KBM-7 (cell line): ENCODE measurements at regions not wholly inside any gene's neighbourhood (a gene's known extent, or its start where the extent isn't known, plus 50 kb on each side); places are given as distances from the start of the nearest gene placed in this dataset.

Experiments used
- DNase-seq: peaks from one replicate; pipeline ENCODE4 v3.0.0-alpha.2; 2015
- in situ Hi-C: fragments of 300-500 bp; cut with MboI; formaldehyde crosslinking; loops from 2 replicates; pipeline ENCODE4 v1.14.3; 2020; ENCODE audit warnings: low sequenced_read_pairs, low pct_unique_long_range_greater_than_20kb, mixed read lengths

GRCh38 chr7:118517275-118517674, 292.8 kb downstream of the ANKRD7 start:
- no peak for DNase-seq
- in situ Hi-C loops, result no loop called here

DNA sequence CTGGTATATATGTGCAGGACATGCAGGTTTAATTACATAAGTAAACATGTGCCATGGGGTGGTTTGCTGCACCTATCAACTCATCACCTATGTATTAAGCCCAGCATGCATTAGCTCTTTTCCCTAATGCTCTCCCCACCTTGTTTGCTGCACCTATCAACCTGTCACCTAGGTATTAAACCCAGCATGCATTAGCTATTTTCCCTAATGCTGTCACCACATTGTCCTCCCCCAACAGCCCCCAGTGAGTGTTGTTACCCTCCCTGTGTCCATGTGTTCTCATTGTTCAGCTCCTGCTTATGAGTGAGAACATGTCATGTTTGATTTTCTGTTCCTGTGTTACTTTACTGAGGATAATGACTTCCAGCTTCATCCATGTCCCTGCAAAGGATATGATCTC, 300.5 kb downstream of the ANKRD7 start:
- in situ Hi-C loops, result no loop called here
- no peak for DNase-seq

DNA sequence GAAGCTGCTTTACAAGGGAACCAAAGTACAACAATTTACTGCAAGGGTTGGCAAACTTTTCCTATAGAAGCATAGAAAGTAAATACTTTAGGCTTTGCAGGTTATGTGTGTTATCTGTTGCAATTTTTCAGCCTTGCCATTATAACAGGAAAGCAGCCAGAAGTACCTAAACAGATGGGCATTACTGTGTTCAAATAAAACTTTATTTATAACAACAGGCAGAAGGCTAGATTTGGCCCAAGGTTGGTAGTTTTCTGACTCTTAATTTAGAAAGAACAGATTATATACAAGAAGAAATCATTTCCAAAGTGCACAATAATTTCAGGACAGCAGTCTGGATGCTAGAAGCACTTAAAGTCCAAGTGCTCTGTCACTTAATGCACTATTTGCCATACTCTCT, 307.1 kb downstream of the ANKRD7 start:
- in situ Hi-C loops, result no loop called here
- no peak for DNase-seq

- no peak for DNase-seq
- in situ Hi-C loops, result no loop called here
Measured at GRCh38 chr7:118559207-118559606, 334.7 kb downstream of the ANKRD7 start.

DNA sequence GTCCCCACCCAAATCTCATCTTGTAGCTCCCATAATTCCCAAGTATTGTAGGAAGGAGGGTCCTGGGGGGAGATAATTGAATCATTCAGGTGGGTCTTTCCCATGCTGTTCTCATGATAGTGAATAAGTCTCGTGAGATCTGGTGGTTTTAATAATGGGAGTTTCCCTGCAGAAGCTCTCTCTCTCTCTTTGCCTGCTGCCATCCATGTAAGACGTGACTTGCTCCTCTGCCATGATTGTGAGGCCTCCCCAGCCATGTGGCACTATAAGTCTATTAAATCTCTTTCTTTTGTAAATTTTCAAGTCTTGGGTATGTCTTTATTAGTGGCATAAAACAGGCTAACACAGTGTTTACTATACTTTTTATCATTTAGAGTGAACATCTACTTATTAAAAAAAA, 338.8 kb downstream of the ANKRD7 start:
- in situ Hi-C loops, result no loop called here
- DNase-seq, result no peak

- no peak for DNase-seq
- in situ Hi-C loops, result no loop called here
Measured at GRCh38 chr7:118572604-118573003, 348.1 kb downstream of the ANKRD7 start.

GRCh38 chr7:118573085-118573484, 348.6 kb downstream of the ANKRD7 start:
- in situ Hi-C loops, result no loop called here
- DNase-seq, result no peak

- DNase-seq, result no peak
- in situ Hi-C loops, result no loop called here
Measured at GRCh38 chr7:118575393-118575948, 351.0 kb downstream of the ANKRD7 start.

GRCh38 chr7:118580743-118581382, 356.4 kb downstream of the ANKRD7 start:
- in situ Hi-C loops, result no loop called here
- DNase-seq, result no peak

- in situ Hi-C loops, result no loop called here
- DNase-seq, result no peak
Measured at GRCh38 chr7:118583641-118584040, 359.1 kb downstream of the ANKRD7 start.

GRCh38 chr7:118586248-118586647, 361.7 kb downstream of the ANKRD7 start:
- in situ Hi-C loops, result no loop called here
- no peak for DNase-seq

DNA sequence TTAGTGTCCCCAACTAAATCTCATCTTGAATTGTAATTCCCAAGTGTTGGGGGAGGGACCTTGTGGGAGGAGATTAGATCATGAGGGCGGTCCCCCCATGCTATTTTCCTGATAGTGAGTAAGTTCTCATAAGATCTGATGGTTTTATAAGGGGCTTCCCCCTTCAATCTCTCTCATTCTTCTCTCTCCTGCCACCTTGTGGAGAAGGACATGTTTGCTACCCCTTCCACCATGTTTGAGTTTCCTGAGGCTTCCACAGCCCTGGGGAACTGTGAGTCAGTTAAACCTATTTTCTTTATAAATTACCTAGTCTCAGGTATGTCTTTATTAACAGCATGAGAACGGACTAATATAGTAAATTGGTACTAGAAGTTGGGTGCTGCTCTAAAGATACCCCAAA, 365.6 kb downstream of the ANKRD7 start:
- in situ Hi-C loops, result no loop called here

DNA sequence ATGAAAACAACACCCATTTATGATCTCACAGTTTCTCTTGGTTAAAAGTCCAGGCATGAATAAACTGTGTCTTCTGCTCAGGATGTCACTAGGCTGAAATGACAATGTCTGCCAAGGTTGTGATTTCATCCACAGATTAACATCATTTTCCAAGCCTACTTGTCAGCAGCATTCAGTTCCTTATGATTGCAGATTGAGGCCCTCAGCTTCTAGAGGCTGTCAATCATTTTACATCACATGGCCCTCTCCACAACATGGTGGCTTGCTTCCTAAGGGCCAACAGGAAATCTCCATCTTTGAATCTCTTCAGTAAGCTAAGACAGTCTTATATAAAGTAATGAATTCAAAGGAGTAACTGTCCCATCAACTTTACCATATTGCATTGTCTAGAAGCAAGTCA, 377.6 kb downstream of the ANKRD7 start:
- in situ Hi-C loops, result no loop called here
- no peak for DNase-seq

More for the DNA sequence above, 365.6 kb downstream of the ANKRD7 start:
- DNase-seq, result peak; percentile 39

GRCh38 chr7:118606602-118607001, 382.1 kb downstream of the ANKRD7 start:
- no peak for DNase-seq
- in situ Hi-C loops, result no loop called here

GRCh38 chr7:118609207-118609606, 384.7 kb downstream of the ANKRD7 start:
- no peak for DNase-seq
- in situ Hi-C loops, result no loop called here

GRCh38 chr7:118615681-118616080, 391.2 kb downstream of the ANKRD7 start:
- in situ Hi-C loops, result no loop called here
- DNase-seq, result no peak

- DNase-seq, result no peak
- in situ Hi-C loops, result no loop called here
Measured at GRCh38 chr7:118621810-118622360, 397.4 kb downstream of the ANKRD7 start.

- DNase-seq, result no peak
- in situ Hi-C loops, result no loop called here
Measured at GRCh38 chr7:118626739-118627138, 402.2 kb downstream of the ANKRD7 start.

DNA sequence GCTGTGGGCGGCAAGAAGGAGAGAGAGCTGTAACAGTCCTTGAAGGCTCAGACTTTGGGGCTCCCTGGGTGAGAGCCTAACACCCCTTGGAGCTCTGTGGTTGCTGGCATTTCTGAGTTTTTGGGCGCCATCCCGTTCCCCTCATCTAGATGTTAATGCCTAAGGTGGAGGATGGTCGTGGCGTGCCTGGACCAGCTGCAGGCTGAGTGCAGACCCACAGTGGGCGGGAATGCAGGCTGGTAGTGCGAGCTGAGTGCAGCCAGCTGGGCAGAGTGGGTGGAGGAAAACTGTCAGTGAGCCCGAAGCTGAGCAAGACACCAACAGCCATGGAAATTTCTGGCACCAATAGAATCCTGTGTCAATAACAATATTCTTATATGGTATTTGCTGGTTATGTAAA, 403.0 kb downstream of the ANKRD7 start:
- in situ Hi-C loops, result no loop called here
- no peak for DNase-seq

DNA sequence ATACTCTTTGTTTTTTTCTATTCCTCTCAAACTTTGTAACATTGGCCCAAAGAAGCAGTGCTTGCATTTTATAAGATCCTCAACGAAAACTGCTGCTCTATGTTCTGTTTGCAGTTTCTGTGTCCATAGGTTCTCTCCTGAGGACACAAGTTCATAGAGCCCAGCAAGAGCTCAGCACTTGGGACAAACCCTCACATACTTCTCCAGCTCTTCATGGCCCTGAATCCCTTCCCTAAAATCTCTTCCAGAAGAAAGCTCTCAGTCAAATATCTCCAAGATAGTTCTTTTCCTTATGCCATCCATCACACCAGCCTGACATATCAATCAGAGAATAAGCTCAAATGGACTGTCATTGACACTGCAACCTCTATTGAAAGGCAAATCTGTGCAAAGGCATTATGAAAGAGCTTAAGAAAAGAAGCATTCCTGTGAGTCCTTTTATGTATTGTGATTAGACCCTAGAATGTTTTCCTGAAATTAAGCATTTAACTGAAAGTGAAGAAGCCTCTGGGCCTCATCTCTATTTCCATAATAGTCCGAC, 405.5 kb downstream of the ANKRD7 start:
- in situ Hi-C loops, result no loop called here
- DNase-seq, result no peak

DNA sequence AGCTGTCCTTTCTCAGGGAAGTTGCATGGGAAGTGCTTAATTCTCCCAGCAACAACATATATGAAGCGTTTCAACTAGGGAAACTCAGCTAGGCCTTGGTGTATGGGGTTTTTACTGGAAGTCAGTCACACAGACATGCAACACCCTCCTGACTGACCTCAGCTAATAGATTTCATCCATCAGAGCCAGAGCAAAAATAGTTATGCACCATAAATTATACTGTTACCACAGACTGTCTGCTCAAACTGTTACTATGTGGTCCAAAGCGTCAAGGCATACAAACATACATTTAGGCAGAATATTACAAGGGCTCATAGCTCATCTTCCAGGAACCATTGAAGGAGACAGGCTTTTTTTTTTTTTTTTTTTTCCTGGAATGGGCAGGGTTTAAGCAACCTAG, 417.9 kb downstream of the ANKRD7 start:
- DNase-seq, result no peak
- in situ Hi-C loops, result no loop called here
